Fibroblast of lung (primary cell): ENCODE measurements at regions not wholly inside any gene's neighbourhood (a gene's known extent, or its start where the extent isn't known, plus 50 kb on each side); places are given as distances from the start of the nearest gene placed in this dataset.

Experiments used
- DNase-seq, 2 donors: peaks; one replicate each; pipeline versions ENCODE4 v3.0.0 to v3.0.0-alpha.2; 2010; ENCODE audit warnings: low read depth in 2 of 2
- H2AFZ ChIP-seq: 2 replicates; pipeline ENCODE4 v1.5.1; 2012; ENCODE audit warnings: low read length, control low read depth, inconsistent platforms
- H3K27ac ChIP-seq: 2 replicates; pipeline ENCODE4 v1.5.1; 2011; ENCODE audit warnings: low read length, control low read depth; ENCODE audit not compliant: insufficient read depth
- H3K27me3 ChIP-seq: 2 replicates; pipeline ENCODE4 v1.5.1; 2011; ENCODE audit warnings: mild to moderate bottlenecking, low read length; ENCODE audit not compliant: control insufficient read depth, insufficient read depth
- H3K36me3 ChIP-seq: 2 replicates; pipeline ENCODE4 v1.5.1; 2011; ENCODE audit warnings: low read length; ENCODE audit not compliant: control insufficient read depth, insufficient read depth
- H3K4me1 ChIP-seq: 2 replicates; pipeline ENCODE4 v1.5.1; 2011; ENCODE audit warnings: low read length; ENCODE audit not compliant: control insufficient read depth, insufficient read depth; ENCODE audit errors: extremely low read depth
- H3K4me2 ChIP-seq: 2 replicates; pipeline ENCODE4 v1.5.1; 2011; ENCODE audit warnings: low read length, control low read depth; ENCODE audit not compliant: insufficient read depth; ENCODE audit errors: extremely low read depth
- H3K4me3 ChIP-seq, 4 experiments: fragments of 200-600 bp in 1 of 4; sonication (generic) in 1 of 4; replicated peaks in 1 of 4; 2 replicates each; pipeline ENCODE4 v1.5.1; 2011 to 2016; ENCODE audit warnings: low read length in 4 of 4, low read depth in 3 of 4, mild to moderate bottlenecking in 3 of 4, control low read depth in 2 of 4, inconsistent platforms in 1 of 4, mixed read lengths in 1 of 4; ENCODE audit not compliant: insufficient read depth in 1 of 4; ENCODE audit errors: control extremely low read depth in 1 of 4
- H3K79me2 ChIP-seq: 2 replicates; pipeline ENCODE4 v1.5.1; 2012; ENCODE audit warnings: mild to moderate bottlenecking, low read length, inconsistent platforms; ENCODE audit not compliant: control insufficient read depth, insufficient read depth
- H3K9ac ChIP-seq: 2 replicates; pipeline ENCODE4 v1.5.1; 2011; ENCODE audit warnings: mild to moderate bottlenecking, low read length, control low read depth; ENCODE audit not compliant: insufficient read depth
- H3K9me3 ChIP-seq: 2 replicates; pipeline ENCODE4 v1.5.1; 2012; ENCODE audit warnings: low read depth, low read length; ENCODE audit not compliant: control insufficient read depth, insufficient read depth
- H4K20me1 ChIP-seq: 2 replicates; pipeline ENCODE4 v1.5.1; 2011; ENCODE audit warnings: low read length; ENCODE audit not compliant: control insufficient read depth, insufficient read depth; ENCODE audit errors: extremely low read depth
- CTCF ChIP-seq, 2 donors: IDR thresholded peaks in 1 of 2; conservative IDR thresholded peaks in 1 of 2; 1 replicate in 1 of 2; 2 replicates in 1 of 2; pipeline ENCODE4 v1.5.1; 2011 to 2012; ENCODE audit warnings: low read length in 2 of 2, control low read depth in 1 of 2, inconsistent platforms in 1 of 2, low read depth in 1 of 2, mild to moderate bottlenecking in 1 of 2
- EZH2 ChIP-seq: IDR thresholded peaks from 2 replicates; pipeline ENCODE4 v1.5.1; 2012; ENCODE audit warnings: low read length, control low read depth, mild to moderate bottlenecking; ENCODE audit errors: missing control alignments

GRCh38 chr10:7011994-7012393, 398.8 kb downstream of the SFMBT2 start:
- H3K36me3 ChIP-seq, result no peaks in the 10 kb centered on the region
- no peak for DNase-seq
- no peak overlapping the region for H3K9ac ChIP-seq
- no peaks in the 10 kb centered on the region for H3K4me1 ChIP-seq
- H4K20me1 ChIP-seq, result no peaks in the 10 kb centered on the region
- H3K27ac ChIP-seq, result no peak overlapping the region
- no peaks in the 10 kb centered on the region for H3K9me3 ChIP-seq
- H2AFZ ChIP-seq, result no peak overlapping the region
- H3K4me2 ChIP-seq, result no peak overlapping the region
- TF ChIP-seq CTCF (conservative IDR thresholded peaks at IDR 0.05 in 1 of 2, IDR thresholded peaks at IDR 0.05 in 1 of 2; ENCODE audit: low read depth in 1 of 2, low read length in 2 of 2), result no peak
- no peak for TF ChIP-seq EZH2
- H3K79me2 ChIP-seq, result no peaks in the 10 kb centered on the region
- no peaks in the 10 kb centered on the region for H3K27me3 ChIP-seq
- no peak overlapping the region for H3K4me3 ChIP-seq

- Histone ChIP-seq H3K9me3 (no peaks in the 10 kb centered on the region), H3K79me2 (no peaks in the 10 kb centered on the region), H4K20me1 (no peaks in the 10 kb centered on the region), H3K4me3 (no peak overlapping the region), H2AFZ (no peak overlapping the region), H3K9ac (no peak overlapping the region), H3K27me3 (no peaks in the 10 kb centered on the region), H3K27ac (no peak overlapping the region), H3K4me2 (no peak overlapping the region), H3K36me3 (no peaks in the 10 kb centered on the region), H3K4me1 (no peaks in the 10 kb centered on the region)
- TF ChIP-seq EZH2 (no peak), CTCF (conservative IDR thresholded peaks at IDR 0.05 in 1 of 2, IDR thresholded peaks at IDR 0.05 in 1 of 2; ENCODE audit: low read depth in 1 of 2, low read length in 2 of 2) (no peak)
- no peak for DNase-seq
Observed at GRCh38 chr10:7008645-7009044, 402.2 kb downstream of the SFMBT2 start.

GRCh38 chr10:7007600-7008190, 403.1 kb downstream of the SFMBT2 start:
- Histone ChIP-seq H3K9me3 (no peaks in the 10 kb centered on the region), H3K4me2 (no peak overlapping the region), H2AFZ (no peak overlapping the region), H3K79me2 (no peaks in the 10 kb centered on the region), H3K9ac (no peak overlapping the region), H3K4me3 (no peak overlapping the region), H3K36me3 (no peaks in the 10 kb centered on the region), H3K4me1 (no peaks in the 10 kb centered on the region), H4K20me1 (no peaks in the 10 kb centered on the region), H3K27me3 (no peaks in the 10 kb centered on the region), H3K27ac (no peak overlapping the region)
- TF ChIP-seq CTCF (conservative IDR thresholded peaks at IDR 0.05 in 1 of 2, IDR thresholded peaks at IDR 0.05 in 1 of 2; ENCODE audit: low read depth in 1 of 2, low read length in 2 of 2) (no peak), EZH2 (no peak)
- no peak for DNase-seq
